ENCODE measurements at regions not wholly inside any gene's neighbourhood (a gene's known extent, or its start where the extent isn't known, plus 50 kb on each side); places are given as distances from the start of the nearest gene placed in this dataset.

DNA sequence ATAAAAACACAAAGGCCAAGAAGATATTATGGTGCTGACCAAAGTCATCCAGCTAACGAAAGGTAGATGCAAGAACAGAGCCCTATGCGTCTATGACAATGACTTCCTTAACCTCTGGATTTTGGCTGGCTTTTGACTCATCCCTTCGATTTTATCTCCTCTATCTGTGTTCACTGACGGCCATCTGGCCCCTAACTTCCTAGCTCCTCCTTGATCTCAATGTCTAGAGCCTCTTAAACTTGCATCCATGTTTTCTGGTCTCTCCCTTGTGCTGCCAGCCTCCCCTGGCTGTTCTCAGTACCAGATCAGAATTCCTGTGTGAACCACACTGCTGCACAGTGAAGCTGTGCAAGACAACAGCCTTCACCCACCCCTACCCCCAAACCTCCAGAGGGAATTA lies 452.9 kb downstream of the UTRN start:
- no peaks in the 10 kb centered on the region for H3K27me3 ChIP-seq (replicated peaks; ENCODE audit: insufficient read depth, low read depth, low read length, poor library complexity)
- ChIA-PET POLR2A (ENCODE audit: low non-redundant PET) (no interaction called here), CTCF (no interaction called here)
- H3K27ac ChIP-seq (ENCODE audit: low read depth, low read length, poor library complexity, severe bottlenecking) = no peak overlapping the region
- H3K9me3 ChIP-seq (ENCODE audit: low read depth, low read length, poor library complexity, severe bottlenecking) = no peaks in the 10 kb centered on the region
- TF ChIP-seq EZH2 (IDR thresholded peaks at IDR 0.05; ENCODE audit: borderline replicate concordance, low read depth, low read length, poor library complexity, severe bottlenecking) = no peak
- TF ChIP-seq, protein P1, sequence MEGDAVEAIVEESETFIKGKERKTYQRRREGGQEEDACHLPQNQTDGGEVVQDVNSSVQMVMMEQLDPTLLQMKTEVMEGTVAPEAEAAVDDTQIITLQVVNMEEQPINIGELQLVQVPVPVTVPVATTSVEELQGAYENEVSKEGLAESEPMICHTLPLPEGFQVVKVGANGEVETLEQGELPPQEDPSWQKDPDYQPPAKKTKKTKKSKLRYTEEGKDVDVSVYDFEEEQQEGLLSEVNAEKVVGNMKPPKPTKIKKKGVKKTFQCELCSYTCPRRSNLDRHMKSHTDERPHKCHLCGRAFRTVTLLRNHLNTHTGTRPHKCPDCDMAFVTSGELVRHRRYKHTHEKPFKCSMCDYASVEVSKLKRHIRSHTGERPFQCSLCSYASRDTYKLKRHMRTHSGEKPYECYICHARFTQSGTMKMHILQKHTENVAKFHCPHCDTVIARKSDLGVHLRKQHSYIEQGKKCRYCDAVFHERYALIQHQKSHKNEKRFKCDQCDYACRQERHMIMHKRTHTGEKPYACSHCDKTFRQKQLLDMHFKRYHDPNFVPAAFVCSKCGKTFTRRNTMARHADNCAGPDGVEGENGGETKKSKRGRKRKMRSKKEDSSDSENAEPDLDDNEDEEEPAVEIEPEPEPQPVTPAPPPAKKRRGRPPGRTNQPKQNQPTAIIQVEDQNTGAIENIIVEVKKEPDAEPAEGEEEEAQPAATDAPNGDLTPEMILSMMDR (conservative IDR thresholded peaks at IDR 0.05; ENCODE audit: low read depth, low read length) = no peak
- H3K4me1 ChIP-seq (ENCODE audit: insufficient read depth, low read length, poor library complexity, severe bottlenecking) = no peaks in the 10 kb centered on the region
- H3K36me3 ChIP-seq (ENCODE audit: insufficient read depth, low read length, poor library complexity, severe bottlenecking) = no peaks in the 10 kb centered on the region
- no peak for DNase-seq (ENCODE audit: low spot score)
- intact Hi-C loops (cut with micrococcal nuclease; ENCODE audit: unreplicated experiment) = no loop called here
- BruUV-seq (replicated peaks) = no TSS peak
- no peak overlapping the region for H3K4me3 ChIP-seq (ENCODE audit: low read depth, low read length, poor library complexity, severe bottlenecking)

DNA sequence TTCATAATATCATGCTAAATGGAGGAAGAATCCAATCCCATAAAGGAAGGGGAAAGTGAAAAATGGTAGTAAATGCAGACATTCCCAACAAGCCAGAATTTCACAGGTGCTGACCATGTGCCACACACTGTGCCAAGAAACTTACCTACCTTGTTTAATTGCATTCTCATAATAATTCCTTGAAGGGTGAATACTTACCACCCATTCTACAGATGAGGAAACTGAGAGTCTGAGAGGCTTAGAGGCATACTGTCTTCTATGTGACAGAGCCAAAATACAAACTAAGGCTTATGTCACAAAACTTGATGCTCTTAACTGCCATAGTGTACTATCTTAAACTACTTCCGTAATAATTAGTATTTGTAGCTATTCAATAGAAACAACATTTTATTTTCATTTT lies 454.7 kb downstream of the UTRN start:
- ChIA-PET POLR2A (ENCODE audit: low non-redundant PET) (no interaction called here), CTCF (no interaction called here)
- no peaks in the 10 kb centered on the region for H3K36me3 ChIP-seq (ENCODE audit: insufficient read depth, low read length, poor library complexity, severe bottlenecking)
- no peak overlapping the region for H3K27ac ChIP-seq (ENCODE audit: low read depth, low read length, poor library complexity, severe bottlenecking)
- no peaks in the 10 kb centered on the region for H3K27me3 ChIP-seq (replicated peaks; ENCODE audit: insufficient read depth, low read depth, low read length, poor library complexity)
- intact Hi-C loops (cut with micrococcal nuclease; ENCODE audit: unreplicated experiment) = no loop called here
- no peaks in the 10 kb centered on the region for H3K9me3 ChIP-seq (ENCODE audit: low read depth, low read length, poor library complexity, severe bottlenecking)
- no peak overlapping the region for H3K4me3 ChIP-seq (ENCODE audit: low read depth, low read length, poor library complexity, severe bottlenecking)
- no TSS peak for BruUV-seq (replicated peaks)
- DNase-seq (ENCODE audit: low spot score) = no peak
- TF ChIP-seq, protein P1 (conservative IDR thresholded peaks at IDR 0.05; ENCODE audit: low read depth, low read length) = no peak
- no peak for TF ChIP-seq EZH2 (IDR thresholded peaks at IDR 0.05; ENCODE audit: borderline replicate concordance, low read depth, low read length, poor library complexity, severe bottlenecking)
- peaks cover 6% of the 10 kb centered on the region for H3K4me1 ChIP-seq (ENCODE audit: insufficient read depth, low read length, poor library complexity, severe bottlenecking)

DNA sequence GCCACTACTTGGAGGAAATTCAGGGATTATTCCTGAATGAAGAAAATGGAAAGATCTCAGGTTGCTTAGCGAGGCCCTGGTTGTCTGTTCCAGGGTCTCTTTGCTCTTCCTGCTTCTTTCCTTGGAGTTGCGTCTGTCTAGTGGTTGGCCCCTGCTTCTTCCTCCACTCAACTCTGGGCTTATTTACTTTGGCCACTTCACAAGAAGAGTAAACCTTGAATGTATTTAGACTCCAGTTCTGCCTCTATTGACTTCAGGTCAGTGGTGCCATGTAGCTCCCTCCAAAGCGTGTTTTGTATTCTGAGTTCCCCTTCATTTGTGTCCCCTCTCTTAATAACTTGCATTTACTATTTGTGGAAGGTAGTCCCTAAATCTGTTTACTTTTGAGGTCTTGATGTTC lies 456.5 kb downstream of the UTRN start:
- H3K9me3 ChIP-seq (ENCODE audit: low read depth, low read length, poor library complexity, severe bottlenecking) = no peaks in the 10 kb centered on the region
- ChIA-PET CTCF (no interaction called here), POLR2A (ENCODE audit: low non-redundant PET) (no interaction called here)
- DNase-seq (ENCODE audit: low spot score) = no peak
- no peak overlapping the region for H3K4me3 ChIP-seq (ENCODE audit: low read depth, low read length, poor library complexity, severe bottlenecking)
- no peak overlapping the region for H3K27ac ChIP-seq (ENCODE audit: low read depth, low read length, poor library complexity, severe bottlenecking)
- peaks cover 14% of the 10 kb centered on the region for H3K4me1 ChIP-seq (ENCODE audit: insufficient read depth, low read length, poor library complexity, severe bottlenecking)
- H3K36me3 ChIP-seq (ENCODE audit: insufficient read depth, low read length, poor library complexity, severe bottlenecking) = no peaks in the 10 kb centered on the region
- TF ChIP-seq, protein P1 (conservative IDR thresholded peaks at IDR 0.05; ENCODE audit: low read depth, low read length) = no peak
- no peak for TF ChIP-seq EZH2 (IDR thresholded peaks at IDR 0.05; ENCODE audit: borderline replicate concordance, low read depth, low read length, poor library complexity, severe bottlenecking)
- intact Hi-C loops (cut with micrococcal nuclease; ENCODE audit: unreplicated experiment) = no loop called here
- no peaks in the 10 kb centered on the region for H3K27me3 ChIP-seq (replicated peaks; ENCODE audit: insufficient read depth, low read depth, low read length, poor library complexity)
- no TSS peak for BruUV-seq (replicated peaks)
